Fibroblast of skin of scalp (primary cell): ENCODE measurements at regions not wholly inside any gene's neighbourhood (a gene's known extent, or its start where the extent isn't known, plus 50 kb on each side); places are given as distances from the start of the nearest gene placed in this dataset.
"Not testable (repeated sequence)": the region's sequence is repeated elsewhere in the genome, so short reads cannot be mapped to it uniquely, and the experiment has no call there.

Experiments used
- DNase-seq: peaks from one replicate; pipeline ENCODE4 v3.0.0-alpha.2; 2013

- no peak for DNase-seq
These were observed 164.8 kb upstream of the DTNBP1 start for GRCh38 chr6:15827496-15828255.

DNA sequence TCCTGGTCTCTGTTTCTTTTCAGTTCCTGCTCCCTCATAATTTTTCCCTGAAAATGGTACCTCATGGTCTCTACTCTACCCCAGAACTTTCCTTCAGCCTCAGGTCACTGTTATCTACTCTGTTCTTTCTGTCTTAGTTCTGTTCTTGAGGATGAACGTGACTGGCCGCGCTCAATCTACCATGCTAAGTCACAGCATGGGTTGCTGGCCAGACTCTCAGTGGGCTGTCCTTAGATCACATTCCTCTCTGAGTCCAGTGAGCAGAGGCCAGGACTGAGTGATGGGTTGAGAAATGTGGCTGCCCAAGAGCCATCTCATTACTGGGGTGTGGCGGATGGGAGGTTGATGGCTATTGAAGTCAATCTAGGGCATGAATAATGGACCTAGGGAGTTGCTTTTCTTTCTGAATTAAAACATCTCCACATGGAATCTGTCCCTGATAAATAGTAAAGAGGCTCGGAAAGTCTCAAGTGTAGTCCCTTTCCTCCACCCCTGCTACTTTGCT, 164.0 kb upstream of the DTNBP1 start:
- no peak for DNase-seq

DNA sequence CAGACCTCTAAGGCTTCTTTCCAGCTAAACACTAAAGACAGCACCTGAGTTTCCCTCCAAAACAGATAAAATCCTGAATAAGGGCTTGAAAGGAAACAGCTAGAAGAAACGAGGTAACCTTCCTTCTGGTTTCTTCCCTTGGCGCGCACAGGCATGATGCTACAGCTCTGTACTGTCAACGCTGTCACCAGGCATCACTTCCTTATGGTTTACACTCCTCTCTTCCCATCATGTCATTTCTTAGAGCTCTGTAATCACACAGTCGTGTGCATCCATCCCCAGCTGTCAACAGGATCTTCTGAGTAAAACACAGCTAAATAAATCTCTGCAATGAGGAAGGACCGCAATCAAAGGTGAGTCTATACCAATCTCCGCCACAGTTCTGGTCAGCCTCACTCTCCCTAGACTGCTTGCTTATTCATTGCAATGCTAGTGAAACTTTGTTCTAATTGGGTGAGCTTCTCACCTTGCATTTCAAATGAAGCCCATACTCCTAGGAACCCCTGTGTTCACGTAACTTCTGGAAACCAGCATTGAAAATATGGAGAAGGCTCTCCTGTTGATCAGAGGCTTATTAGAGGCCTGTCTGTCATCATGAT, 162.6 kb upstream of the DTNBP1 start:
- DNase-seq: no peak

- DNase-seq: no peak
These were observed 162.0 kb upstream of the DTNBP1 start for GRCh38 chr6:15824811-15825210.

GRCh38 chr6:15823838-15824414, 161.1 kb upstream of the DTNBP1 start:
- DNase-seq: no peak

DNA sequence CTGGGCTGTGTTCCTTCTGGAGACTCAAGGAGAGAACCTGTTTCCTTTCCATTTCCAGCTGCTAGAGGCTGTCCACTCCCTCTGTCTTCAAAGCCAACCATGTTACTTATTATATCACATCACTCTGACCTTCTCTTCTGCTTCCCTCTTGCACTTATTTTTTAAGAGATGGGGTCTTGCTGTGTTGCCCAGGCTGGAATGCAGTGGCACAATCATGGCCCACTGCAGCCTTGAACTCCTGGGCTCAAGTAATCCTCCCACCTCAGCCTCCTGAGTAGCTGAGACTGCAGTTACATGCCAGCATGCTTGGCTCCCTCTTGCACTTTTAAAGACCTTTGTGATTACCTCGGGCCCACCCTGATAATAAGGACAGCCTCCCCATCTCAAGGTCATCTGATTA, 160.0 kb upstream of the DTNBP1 start:
- no peak for DNase-seq

GRCh38 chr6:15819841-15820240, 157.0 kb upstream of the DTNBP1 start:
- DNase-seq: no peak

GRCh38 chr6:15819226-15819625, 156.4 kb upstream of the DTNBP1 start:
- no peak for DNase-seq

GRCh38 chr6:15818491-15818890, 155.7 kb upstream of the DTNBP1 start:
- no peak for DNase-seq

- DNase-seq: no peak
These were observed 155.2 kb upstream of the DTNBP1 start for GRCh38 chr6:15818044-15818443.

DNA sequence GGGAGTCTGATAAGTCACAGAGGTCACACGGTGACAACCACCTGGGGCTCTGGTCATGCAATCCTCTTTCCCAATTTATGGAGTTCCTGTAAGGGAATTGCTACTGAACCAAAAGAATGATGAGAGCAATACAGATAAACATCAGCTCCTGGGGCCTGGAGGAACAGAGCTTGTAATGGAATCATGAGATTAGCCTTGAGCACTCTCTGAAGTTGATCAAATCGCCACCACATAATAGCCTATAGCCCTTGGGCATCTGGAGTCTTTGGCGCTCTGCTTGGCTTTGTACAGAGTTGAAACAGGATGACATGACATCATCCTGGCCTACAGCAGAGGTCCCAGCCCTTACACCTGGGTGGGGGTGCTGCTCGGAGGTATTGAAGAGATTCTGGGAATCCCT, 154.3 kb upstream of the DTNBP1 start:
- no peak for DNase-seq

DNA sequence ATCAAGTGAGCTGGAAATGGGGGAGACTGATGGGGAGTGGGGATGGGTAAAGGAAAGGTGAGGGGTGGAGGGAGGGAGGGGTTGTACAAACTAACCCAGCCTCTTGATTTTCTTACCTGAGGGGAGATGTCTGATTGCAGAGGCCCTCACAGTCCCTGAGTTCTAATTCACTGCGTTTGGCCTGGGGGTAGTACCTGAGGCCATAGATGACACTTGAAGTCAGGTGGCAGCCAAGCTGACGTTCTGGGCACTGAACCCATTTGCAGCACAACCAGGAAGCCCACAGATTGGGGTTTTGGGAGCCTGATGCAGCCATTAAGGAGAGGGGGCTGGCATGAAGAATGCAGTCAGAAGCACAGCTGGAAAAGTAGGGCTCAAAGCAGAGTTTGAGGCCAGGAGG, 153.8 kb upstream of the DTNBP1 start:
- no peak for DNase-seq

DNA sequence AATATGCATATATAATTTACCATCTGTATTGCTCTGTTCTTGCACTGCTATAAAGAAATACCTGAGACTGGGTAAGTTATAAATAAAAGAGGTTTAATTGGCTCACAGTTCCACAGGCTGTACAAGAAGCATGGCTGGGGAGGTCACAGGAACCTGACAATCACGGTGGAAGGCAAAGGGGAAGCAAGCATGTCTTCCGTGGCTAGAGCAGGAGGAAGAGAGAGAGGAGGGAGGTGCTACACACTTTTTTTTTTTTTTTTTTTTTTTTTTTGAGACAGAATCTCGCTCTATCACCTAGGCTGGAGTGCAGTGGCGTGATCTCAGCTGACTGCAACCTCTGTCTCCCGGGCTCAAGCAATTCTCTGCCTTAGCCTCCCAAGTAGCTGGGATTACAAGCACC, 150.9 kb upstream of the DTNBP1 start:
- not testable (repeated sequence) for DNase-seq

DNA sequence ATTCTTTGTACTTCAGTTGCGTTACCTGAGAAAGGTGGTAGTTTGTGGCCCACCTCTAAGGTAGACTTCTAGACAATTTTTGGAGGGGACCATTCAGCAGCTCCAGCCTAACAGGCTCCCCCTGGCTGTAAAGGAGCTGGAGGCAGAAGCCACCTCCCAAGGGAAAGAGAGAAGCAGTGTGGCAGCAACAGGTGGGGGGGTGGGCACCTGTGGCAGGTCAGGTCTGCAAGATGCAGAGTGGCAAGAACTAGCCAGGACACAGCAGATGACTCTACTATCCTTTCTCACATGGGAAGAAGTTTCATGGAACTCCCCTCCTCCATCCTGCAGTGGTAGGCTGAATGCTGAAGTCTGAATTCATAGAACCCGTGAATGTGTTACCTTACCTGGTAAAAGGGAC, 148.3 kb upstream of the DTNBP1 start:
- DNase-seq: no peak

DNA sequence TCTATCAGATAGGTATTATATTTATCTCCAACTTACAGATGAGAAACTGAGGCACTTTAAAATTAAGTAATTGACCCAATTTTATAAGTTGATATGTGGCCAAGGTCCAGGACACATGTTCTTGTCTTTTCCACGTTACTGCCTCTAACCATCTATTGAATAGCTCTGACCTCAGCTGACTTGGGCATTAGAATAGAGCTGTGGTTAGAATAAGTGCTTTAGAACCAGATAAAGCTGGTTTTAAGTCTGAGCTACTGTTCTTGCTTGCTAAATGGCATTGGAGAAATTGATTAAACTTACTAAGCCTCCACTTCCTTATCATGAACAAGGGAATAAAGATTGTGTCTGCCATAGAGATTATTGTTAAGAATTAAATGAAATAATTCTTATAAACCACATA, 147.8 kb upstream of the DTNBP1 start:
- DNase-seq: no peak

GRCh38 chr6:15809367-15809766, 146.5 kb upstream of the DTNBP1 start:
- no peak for DNase-seq

DNA sequence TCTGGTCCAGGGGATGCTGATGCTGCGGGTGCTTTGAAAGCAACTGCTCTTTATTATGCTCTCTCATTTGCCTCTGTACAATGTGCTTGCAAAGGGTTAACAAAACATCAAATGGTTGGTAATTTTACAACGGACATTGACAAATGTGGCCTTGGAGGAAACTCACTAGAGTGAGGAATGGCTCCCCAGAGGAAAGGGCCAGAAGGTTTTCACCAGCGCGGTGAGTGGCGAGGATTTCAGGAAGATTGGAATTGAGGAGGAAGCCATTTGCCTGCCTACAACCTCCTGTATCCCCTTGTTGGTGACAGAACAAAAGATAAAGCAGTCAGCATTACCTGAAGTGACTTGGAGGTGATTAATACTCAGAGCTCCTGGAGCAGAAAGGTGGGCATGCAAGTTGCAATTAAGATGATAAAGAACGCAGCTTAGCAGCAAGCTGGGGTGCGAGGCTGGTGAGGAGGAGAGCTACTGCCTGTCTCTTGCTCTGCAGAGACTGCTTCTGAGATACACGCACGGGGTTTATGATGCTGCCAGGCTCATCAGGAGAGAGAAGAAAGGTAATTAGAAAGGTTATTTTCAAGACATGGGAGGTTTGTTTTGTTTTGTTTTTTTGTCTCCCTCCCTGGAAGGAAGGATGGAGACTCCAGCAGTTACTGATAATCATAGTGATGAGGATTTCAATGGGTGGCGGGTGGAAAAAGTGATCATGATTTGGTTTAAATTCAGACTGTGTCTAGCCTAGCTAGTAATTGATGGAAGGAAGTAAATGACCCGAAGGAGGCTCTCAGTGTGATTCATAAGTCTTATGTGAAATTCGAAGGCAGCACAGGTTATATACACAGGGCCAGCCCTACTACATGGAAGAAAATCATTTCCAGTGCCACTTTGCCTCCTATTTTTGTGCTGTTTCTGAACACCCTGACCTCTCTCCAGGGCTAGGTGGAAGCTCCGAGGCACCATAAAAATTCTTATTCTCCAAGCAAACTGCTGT, 141.6 kb upstream of the DTNBP1 start:
- DNase-seq: no peak

DNA sequence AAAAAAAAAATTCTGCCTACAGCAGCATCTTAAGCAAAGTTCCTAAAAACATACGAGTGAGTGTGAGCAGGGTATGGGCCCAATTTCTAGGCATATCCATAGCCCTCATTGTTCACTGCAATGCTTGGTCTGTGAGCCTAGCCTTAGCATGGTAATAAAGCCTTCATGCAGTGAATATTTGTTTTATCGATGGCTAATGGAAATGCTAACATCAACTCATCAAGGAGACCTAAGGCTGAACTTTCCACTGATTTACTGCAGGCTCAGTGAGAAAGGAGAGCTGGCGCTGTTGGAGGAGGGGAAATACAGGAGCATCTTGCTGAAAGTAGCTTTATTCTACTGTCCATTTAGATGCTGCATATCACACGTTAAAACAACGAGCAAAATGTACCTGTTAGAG, 139.6 kb upstream of the DTNBP1 start:
- no peak for DNase-seq

GRCh38 chr6:15801912-15802311, 139.1 kb upstream of the DTNBP1 start:
- no peak for DNase-seq

GRCh38 chr6:15800841-15801617, 138.2 kb upstream of the DTNBP1 start:
- DNase-seq: peak; percentile 27

DNA sequence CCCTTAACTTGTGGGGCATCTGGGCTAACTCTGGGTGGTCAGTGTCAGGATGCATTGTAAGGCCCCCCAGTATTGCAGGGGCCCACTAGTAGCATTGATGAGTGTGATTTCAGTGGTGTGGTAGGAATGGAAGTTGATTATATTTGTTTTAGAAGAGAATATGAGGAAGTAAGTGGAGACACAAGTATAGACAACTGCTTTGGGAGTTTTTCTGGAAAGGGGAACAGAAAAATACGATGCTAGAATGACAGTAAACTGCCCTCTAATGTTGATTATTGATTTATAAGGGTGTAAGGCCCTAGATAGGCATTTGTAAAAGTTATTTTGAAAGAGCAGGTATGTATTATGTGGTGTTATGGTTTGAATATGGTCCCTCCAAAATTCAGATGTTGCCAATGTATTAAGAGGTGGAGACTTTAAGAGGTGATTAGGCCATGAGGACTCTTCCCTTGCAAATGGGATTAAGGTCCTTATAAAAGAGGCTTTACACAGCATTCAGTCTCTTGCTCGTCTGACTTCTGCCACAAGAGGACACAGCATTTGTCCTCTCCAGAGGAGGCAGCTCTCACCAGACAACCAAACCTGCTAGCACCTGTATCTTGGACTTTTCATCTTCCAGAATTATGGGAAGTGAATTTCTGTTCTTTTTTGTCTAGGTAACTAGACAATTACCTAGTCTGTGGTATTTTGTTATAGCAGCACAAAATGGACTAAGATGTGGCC, 135.9 kb upstream of the DTNBP1 start:
- no peak for DNase-seq
